ENCODE measurements at regions not wholly inside any gene's neighbourhood (a gene's known extent, or its start where the extent isn't known, plus 50 kb on each side); places are given as distances from the start of the nearest gene placed in this dataset.

DNA sequence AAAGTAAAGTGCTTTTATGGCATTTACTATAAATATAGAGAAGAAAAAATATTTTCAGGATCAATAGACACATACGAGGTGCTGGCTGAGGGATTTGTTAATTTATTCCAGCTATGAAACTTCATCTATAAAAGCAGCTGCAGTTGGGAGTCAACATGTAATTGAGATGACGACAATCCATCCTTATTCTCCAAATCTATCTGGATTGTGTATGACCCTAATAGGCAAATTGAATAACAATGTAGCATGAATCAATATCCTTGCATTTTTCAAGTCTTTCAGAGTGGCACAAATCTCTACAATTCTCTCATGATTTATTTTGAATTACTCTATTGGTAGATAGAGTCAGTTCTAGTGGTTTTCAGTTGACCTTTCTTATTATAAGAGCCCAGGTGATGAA lies 1296.5 kb upstream of the SPRY2 start:
- intact Hi-C loops (cut with micrococcal nuclease) = no loop called here
- Histone ChIP-seq H3K79me2 (ENCODE audit: low read length) (no peaks in the 10 kb centered on the region), H3K9ac (ENCODE audit: low read length) (no peak overlapping the region), H3K27ac (ENCODE audit: low read length) (no peak overlapping the region), H2AFZ (ENCODE audit: low read length) (no peak overlapping the region), H3K9me2 (replicated peaks; ENCODE audit: low read length) (no peaks in the 10 kb centered on the region), H3K9me3 (ENCODE audit: low read length) (no peaks in the 10 kb centered on the region), H3F3A (ENCODE audit: low read length, unreplicated experiment) (no peaks in the 10 kb centered on the region), H3K4me2 (ENCODE audit: low read length) (no peak overlapping the region), H4K20me1 (ENCODE audit: low read length) (no peaks in the 10 kb centered on the region), H3K4me1 (ENCODE audit: insufficient read depth, low read length) (no peaks in the 10 kb centered on the region), H3K27me3 (ENCODE audit: low read length) (no peaks in the 10 kb centered on the region), H3K4me3 (ENCODE audit: low read length) (no peak overlapping the region), H3K36me3 (ENCODE audit: low read depth, low read length) (no peaks in the 10 kb centered on the region)
- CTCF ChIA-PET = no interaction called here
- DNase-seq (no peak), ATAC-seq (no peak)
- no TSS peak for BruUV-seq (replicated peaks)
- POLR2A ChIA-PET (ENCODE audit: unreplicated experiment) = no interaction called here
- TF ChIP-seq EZH2 (IDR thresholded peaks at IDR 0.05; ENCODE audit: low read length, unreplicated experiment) (no peak), EZH2phosphoT487 (IDR thresholded peaks at IDR 0.05; ENCODE audit: borderline replicate concordance, low read length) (no peak)
- TF ChIP-seq, protein P1, sequence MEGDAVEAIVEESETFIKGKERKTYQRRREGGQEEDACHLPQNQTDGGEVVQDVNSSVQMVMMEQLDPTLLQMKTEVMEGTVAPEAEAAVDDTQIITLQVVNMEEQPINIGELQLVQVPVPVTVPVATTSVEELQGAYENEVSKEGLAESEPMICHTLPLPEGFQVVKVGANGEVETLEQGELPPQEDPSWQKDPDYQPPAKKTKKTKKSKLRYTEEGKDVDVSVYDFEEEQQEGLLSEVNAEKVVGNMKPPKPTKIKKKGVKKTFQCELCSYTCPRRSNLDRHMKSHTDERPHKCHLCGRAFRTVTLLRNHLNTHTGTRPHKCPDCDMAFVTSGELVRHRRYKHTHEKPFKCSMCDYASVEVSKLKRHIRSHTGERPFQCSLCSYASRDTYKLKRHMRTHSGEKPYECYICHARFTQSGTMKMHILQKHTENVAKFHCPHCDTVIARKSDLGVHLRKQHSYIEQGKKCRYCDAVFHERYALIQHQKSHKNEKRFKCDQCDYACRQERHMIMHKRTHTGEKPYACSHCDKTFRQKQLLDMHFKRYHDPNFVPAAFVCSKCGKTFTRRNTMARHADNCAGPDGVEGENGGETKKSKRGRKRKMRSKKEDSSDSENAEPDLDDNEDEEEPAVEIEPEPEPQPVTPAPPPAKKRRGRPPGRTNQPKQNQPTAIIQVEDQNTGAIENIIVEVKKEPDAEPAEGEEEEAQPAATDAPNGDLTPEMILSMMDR (conservative IDR thresholded peaks at IDR 0.05; ENCODE audit: low read depth, low read length) = no peak

DNA sequence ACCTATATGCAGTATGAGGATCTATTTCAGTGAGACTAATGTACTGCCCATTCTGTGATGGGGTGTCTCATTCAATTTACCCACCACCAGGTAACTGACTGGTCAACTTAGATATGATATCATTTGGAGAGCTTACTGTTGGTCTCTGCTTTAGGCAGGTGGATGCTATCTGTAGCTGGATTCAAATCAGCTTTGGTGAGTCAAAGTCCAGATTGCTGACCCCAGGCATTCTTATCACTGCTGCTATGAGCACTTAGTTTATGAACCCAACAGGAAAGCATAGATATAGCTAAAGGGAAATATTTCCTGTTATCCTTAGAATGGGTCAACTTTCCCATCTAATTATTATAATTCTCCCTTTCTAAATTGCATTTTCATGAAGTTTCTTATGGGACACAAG lies 1295.2 kb upstream of the SPRY2 start:
- H3K36me3 ChIP-seq (ENCODE audit: low read depth, low read length) = no peaks in the 10 kb centered on the region
- no peaks in the 10 kb centered on the region for H3K4me1 ChIP-seq (ENCODE audit: insufficient read depth, low read length)
- H3K9me2 ChIP-seq (replicated peaks; ENCODE audit: low read length) = no peaks in the 10 kb centered on the region
- no peaks in the 10 kb centered on the region for H3K27me3 ChIP-seq (ENCODE audit: low read length)
- H3K27ac ChIP-seq (ENCODE audit: low read length) = no peak overlapping the region
- no peaks in the 10 kb centered on the region for H4K20me1 ChIP-seq (ENCODE audit: low read length)
- DNase-seq (no peak), ATAC-seq (no peak)
- CTCF ChIA-PET = no interaction called here
- no peaks in the 10 kb centered on the region for H3K9me3 ChIP-seq (ENCODE audit: low read length)
- intact Hi-C loops (cut with micrococcal nuclease) = no loop called here
- no peak overlapping the region for H2AFZ ChIP-seq (ENCODE audit: low read length)
- no peak overlapping the region for H3K9ac ChIP-seq (ENCODE audit: low read length)
- no peaks in the 10 kb centered on the region for H3F3A ChIP-seq (ENCODE audit: low read length, unreplicated experiment)
- H3K79me2 ChIP-seq (ENCODE audit: low read length) = no peaks in the 10 kb centered on the region
- BruUV-seq (replicated peaks) = no TSS peak
- no peak overlapping the region for H3K4me3 ChIP-seq (ENCODE audit: low read length)
- POLR2A ChIA-PET (ENCODE audit: unreplicated experiment) = no interaction called here
- TF ChIP-seq, protein P1 (conservative IDR thresholded peaks at IDR 0.05; ENCODE audit: low read depth, low read length) = no peak
- H3K4me2 ChIP-seq (ENCODE audit: low read length) = no peak overlapping the region

DNA sequence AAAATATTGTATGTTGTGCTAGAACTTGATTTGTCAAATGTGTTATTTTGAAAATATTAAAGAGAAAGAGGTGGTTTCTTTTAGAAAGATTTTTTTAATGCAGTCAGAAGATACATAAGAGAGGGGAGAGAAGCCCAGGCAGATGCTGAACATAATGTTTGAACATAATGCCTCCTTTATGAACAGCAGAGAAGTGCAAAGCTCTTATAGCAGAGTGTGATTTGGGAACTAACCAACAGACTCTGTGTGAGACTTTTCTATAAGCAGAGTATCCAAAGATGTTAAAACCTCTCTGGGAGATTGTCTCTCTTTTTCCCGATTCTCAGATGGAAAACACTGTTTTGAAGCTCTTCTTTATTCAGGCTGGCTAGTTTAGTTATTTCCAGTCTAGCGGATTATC lies 1274.1 kb upstream of the SPRY2 start:
- Histone ChIP-seq H3K4me3 (ENCODE audit: low read length) (no peak overlapping the region), H3K4me1 (ENCODE audit: insufficient read depth, low read length) (no peaks in the 10 kb centered on the region), H3K9me2 (replicated peaks; ENCODE audit: low read length) (no peaks in the 10 kb centered on the region), H3K4me2 (ENCODE audit: low read length) (no peak overlapping the region), H3K9me3 (ENCODE audit: low read length) (no peaks in the 10 kb centered on the region), H4K20me1 (ENCODE audit: low read length) (no peaks in the 10 kb centered on the region), H3K79me2 (ENCODE audit: low read length) (no peaks in the 10 kb centered on the region), H3K27me3 (ENCODE audit: low read length) (no peaks in the 10 kb centered on the region), H3K9ac (ENCODE audit: low read length) (no peak overlapping the region), H3K27ac (ENCODE audit: low read length) (no peak overlapping the region), H2AFZ (ENCODE audit: low read length) (no peak overlapping the region), H3F3A (ENCODE audit: low read length, unreplicated experiment) (no peaks in the 10 kb centered on the region), H3K36me3 (ENCODE audit: low read depth, low read length) (no peaks in the 10 kb centered on the region)
- ATAC-seq (no peak), DNase-seq (no peak)
- TF ChIP-seq EZH2phosphoT487 (IDR thresholded peaks at IDR 0.05; ENCODE audit: borderline replicate concordance, low read length) (no peak), EZH2 (IDR thresholded peaks at IDR 0.05; ENCODE audit: low read length, unreplicated experiment) (no peak)
- TF ChIP-seq, protein P1 (conservative IDR thresholded peaks at IDR 0.05; ENCODE audit: low read depth, low read length) = no peak
- POLR2A ChIA-PET (ENCODE audit: unreplicated experiment) = no interaction called here
- intact Hi-C loops (cut with micrococcal nuclease) = no loop called here
- CTCF ChIA-PET = no interaction called here
- no TSS peak for BruUV-seq (replicated peaks)
